HAP-1 (cell line): ENCODE measurements at regions not wholly inside any gene's neighbourhood (a gene's known extent, or its start where the extent isn't known, plus 50 kb on each side); places are given as distances from the start of the nearest gene placed in this dataset.
"Not testable (repeated sequence)": the region's sequence is repeated elsewhere in the genome, so short reads cannot be mapped to it uniquely, and the experiment has no call there.

ENCODE experiments used
- DNase-seq, 2 experiments: peaks; one replicate each; pipeline ENCODE4 v3.0.0-alpha.2; 2016 to 2020; ENCODE audit warnings: low spot score in 2 of 2
- H3K27me3 ChIP-seq: fragments of 250-450 bp; sonication (Bioruptor Pico); 2 replicates; pipeline ENCODE4 v1.5.1; 2020; ENCODE audit warnings: low read depth, mild to moderate bottlenecking, moderate library complexity
- H3K36me3 ChIP-seq: fragments of 250-450 bp; sonication (Bioruptor Pico); replicated peaks from 2 replicates; pipeline ENCODE4 v1.5.1; 2020; ENCODE audit warnings: mild to moderate bottlenecking
- H3K4me1 ChIP-seq: fragments of 250-450 bp; sonication (Bioruptor Pico); 2 replicates; pipeline ENCODE4 v1.5.1; 2020; ENCODE audit warnings: mild to moderate bottlenecking
- H3K4me3 ChIP-seq: fragments of 250-450 bp; sonication (Bioruptor Pico); 2 replicates; pipeline ENCODE4 v1.5.1; 2020; ENCODE audit warnings: mild to moderate bottlenecking, moderate library complexity
- H3K9me3 ChIP-seq: fragments of 250-450 bp; sonication (Bioruptor Pico); 2 replicates; pipeline ENCODE4 v1.5.1; 2020; ENCODE audit warnings: mild to moderate bottlenecking, moderate library complexity
- in situ Hi-C: fragments of 300-500 bp; cut with MboI; formaldehyde crosslinking; loops from 3 replicates; pipeline ENCODE4 v1.14.3; 2020; ENCODE audit warnings: low sequenced_read_pairs, inconsistent platforms, mixed read lengths

GRCh38 chr2:189341077-189341476 lies 100.2 kb upstream of the WDR75 start:
- no peak for DNase-seq
- in situ Hi-C loops = no loop called here
- no peaks in the 10 kb centered on the region for H3K27me3 ChIP-seq
- H3K4me1 ChIP-seq = no peaks in the 10 kb centered on the region
- H3K36me3 ChIP-seq = no peaks in the 10 kb centered on the region
- peaks cover 4% of the 10 kb centered on the region; the same call in 1 of the 2 replicates for H3K9me3 ChIP-seq
- no peak overlapping the region for H3K4me3 ChIP-seq

GRCh38 chr2:189344043-189344442 lies 97.2 kb upstream of the WDR75 start:
- H3K9me3 ChIP-seq = peaks cover 4% of the 10 kb centered on the region; the same call in 1 of the 2 replicates
- H3K4me1 ChIP-seq = peaks cover 8% of the 10 kb centered on the region
- no peaks in the 10 kb centered on the region for H3K27me3 ChIP-seq
- H3K36me3 ChIP-seq = no peaks in the 10 kb centered on the region
- no peak overlapping the region for H3K4me3 ChIP-seq
- in situ Hi-C loops = no loop called here
- no peak for DNase-seq

- H3K4me1 ChIP-seq = peaks cover 8% of the 10 kb centered on the region
- no peaks in the 10 kb centered on the region for H3K27me3 ChIP-seq
- H3K36me3 ChIP-seq = no peaks in the 10 kb centered on the region
- no peak overlapping the region for H3K4me3 ChIP-seq
- DNase-seq = peak; percentile 13 to 29
- in situ Hi-C loops = no loop called here
- peaks cover 4% of the 10 kb centered on the region; the same call in 1 of the 2 replicates for H3K9me3 ChIP-seq
Observed at GRCh38 chr2:189347540-189347939, 93.7 kb upstream of the WDR75 start.

- in situ Hi-C loops = no loop called here
- Histone ChIP-seq H3K4me3 (no peak overlapping the region), H3K36me3 (no peaks in the 10 kb centered on the region), H3K9me3 (no peaks in the 10 kb centered on the region), H3K4me1 (peaks cover 8% of the 10 kb centered on the region), H3K27me3 (no peaks in the 10 kb centered on the region)
- DNase-seq = no peak
Observed at GRCh38 chr2:189348369-189348768, 92.9 kb upstream of the WDR75 start.

- no peaks in the 10 kb centered on the region for H3K27me3 ChIP-seq
- 0 out of 2 replicates have a peak, but pooled peaks cover under 1% of the 10 kb centered on the region for H3K9me3 ChIP-seq
- peaks cover 8% of the 10 kb centered on the region for H3K4me1 ChIP-seq
- no peak overlapping the region for H3K4me3 ChIP-seq
- H3K36me3 ChIP-seq = no peaks in the 10 kb centered on the region
- DNase-seq = no peak
- in situ Hi-C loops = no loop called here
Observed at GRCh38 chr2:189350540-189351209, 90.6 kb upstream of the WDR75 start.

GRCh38 chr2:189351933-189352332 lies 89.3 kb upstream of the WDR75 start:
- DNase-seq, H3K9me3 ChIP-seq, H3K36me3 ChIP-seq, in situ Hi-C loops, H3K4me3 ChIP-seq, H3K27me3 ChIP-seq, H3K4me1 ChIP-seq: not testable (repeated sequence)

GRCh38 chr2:189357375-189357774 lies 83.9 kb upstream of the WDR75 start:
- DNase-seq, H3K36me3 ChIP-seq, H3K4me1 ChIP-seq, H3K27me3 ChIP-seq, in situ Hi-C loops, H3K4me3 ChIP-seq, H3K9me3 ChIP-seq: not testable (repeated sequence)

GRCh38 chr2:189360861-189361260 lies 80.4 kb upstream of the WDR75 start:
- H3K4me1 ChIP-seq = no peaks in the 10 kb centered on the region
- in situ Hi-C loops = no loop called here

GRCh38 chr2:189362283-189362682 lies 79.0 kb upstream of the WDR75 start:
- no peak for DNase-seq
- in situ Hi-C loops = no loop called here
- H3K27me3 ChIP-seq = no peaks in the 10 kb centered on the region
- H3K36me3 ChIP-seq = no peaks in the 10 kb centered on the region
- no peak overlapping the region for H3K4me3 ChIP-seq
- no peaks in the 10 kb centered on the region for H3K4me1 ChIP-seq
- H3K9me3 ChIP-seq = no peaks in the 10 kb centered on the region

More at GRCh38 chr2:189360861-189361260, 80.4 kb upstream of the WDR75 start:
- H3K4me3 ChIP-seq = no peak overlapping the region
- no peaks in the 10 kb centered on the region for H3K36me3 ChIP-seq
- DNase-seq = no peak
- no peaks in the 10 kb centered on the region for H3K27me3 ChIP-seq
- H3K9me3 ChIP-seq = no peaks in the 10 kb centered on the region

- in situ Hi-C loops = no loop called here
- no peaks in the 10 kb centered on the region for H3K4me1 ChIP-seq
- DNase-seq = no peak
- no peaks in the 10 kb centered on the region for H3K27me3 ChIP-seq
- no peak overlapping the region for H3K4me3 ChIP-seq
- H3K9me3 ChIP-seq = no peaks in the 10 kb centered on the region
- H3K36me3 ChIP-seq = no peaks in the 10 kb centered on the region
Observed at GRCh38 chr2:189363559-189363958, 77.7 kb upstream of the WDR75 start.

GRCh38 chr2:189364607-189365006 lies 76.7 kb upstream of the WDR75 start:
- Histone ChIP-seq H3K36me3 (no peaks in the 10 kb centered on the region), H3K27me3 (no peaks in the 10 kb centered on the region), H3K4me3 (no peak overlapping the region), H3K9me3 (no peaks in the 10 kb centered on the region), H3K4me1 (no peaks in the 10 kb centered on the region)
- DNase-seq = no peak
- in situ Hi-C loops = no loop called here

- no peaks in the 10 kb centered on the region for H3K27me3 ChIP-seq
- no peak for DNase-seq
- in situ Hi-C loops = no loop called here
- H3K9me3 ChIP-seq = no peaks in the 10 kb centered on the region
- H3K4me1 ChIP-seq = no peaks in the 10 kb centered on the region
- H3K4me3 ChIP-seq = no peak overlapping the region
- no peaks in the 10 kb centered on the region for H3K36me3 ChIP-seq
Observed at GRCh38 chr2:189366349-189366748, 74.9 kb upstream of the WDR75 start.

GRCh38 chr2:189367343-189367742 lies 73.9 kb upstream of the WDR75 start:
- Histone ChIP-seq H3K9me3 (no peaks in the 10 kb centered on the region), H3K4me1 (no peaks in the 10 kb centered on the region), H3K27me3 (no peaks in the 10 kb centered on the region), H3K36me3 (no peaks in the 10 kb centered on the region), H3K4me3 (no peak overlapping the region)
- no peak for DNase-seq
- in situ Hi-C loops = no loop called here

- in situ Hi-C loops = no loop called here
- H3K9me3 ChIP-seq = no peaks in the 10 kb centered on the region
- no peaks in the 10 kb centered on the region for H3K36me3 ChIP-seq
- H3K4me1 ChIP-seq = no peaks in the 10 kb centered on the region
- no peak overlapping the region for H3K4me3 ChIP-seq
- no peaks in the 10 kb centered on the region for H3K27me3 ChIP-seq
- DNase-seq = no peak
Observed at GRCh38 chr2:189369566-189369965, 71.7 kb upstream of the WDR75 start.

GRCh38 chr2:189370719-189371118 lies 70.6 kb upstream of the WDR75 start:
- H3K9me3 ChIP-seq = no peaks in the 10 kb centered on the region
- DNase-seq = no peak
- in situ Hi-C loops = no loop called here
- no peaks in the 10 kb centered on the region for H3K36me3 ChIP-seq
- H3K27me3 ChIP-seq = no peaks in the 10 kb centered on the region
- H3K4me1 ChIP-seq = peaks cover 5% of the 10 kb centered on the region
- H3K4me3 ChIP-seq = no peak overlapping the region
